ENCODE measurements at regions not wholly inside any gene's neighbourhood (a gene's known extent, or its start where the extent isn't known, plus 50 kb on each side); places are given as distances from the start of the nearest gene placed in this dataset.
A peak's percentile ranks its signal among the peaks of the same experiment; 100 is the strongest.

- no peaks in the 10 kb centered on the region for H3K9me3 ChIP-seq (ENCODE audit: low read depth)
- DNase-seq (ENCODE audit: low spot score): peak; percentile 22
- no peaks in the 10 kb centered on the region for H3K27me3 ChIP-seq
- H2AFZ ChIP-seq: no peak overlapping the region
- no peak overlapping the region for H3K4me3 ChIP-seq
- no peaks in the 10 kb centered on the region for H3K79me2 ChIP-seq
- 45% methylated on average over 2 of the region's 2 CpGs for WGBS (ENCODE audit: low lambda C conversion rate, missing lambda C conversion rate)
- H3K36me3 ChIP-seq (replicated peaks; ENCODE audit: insufficient read depth, low read depth): no peaks in the 10 kb centered on the region
- H3K9me2 ChIP-seq (replicated peaks; ENCODE audit: insufficient read depth): no peaks in the 10 kb centered on the region
- TF ChIP-seq CTCF (IDR thresholded peaks at IDR 0.05; ENCODE audit: poor library complexity): no peak
- TF ChIP-seq EZH2 (IDR thresholded peaks at IDR 0.05; ENCODE audit: borderline replicate concordance): no peak
- TF ChIP-seq EZH2phosphoT487 (IDR thresholded peaks at IDR 0.05; ENCODE audit: low read depth, severe bottlenecking, unreplicated experiment): no peak
- no peak overlapping the region for H3K27ac ChIP-seq
- no peak overlapping the region for H3K4me2 ChIP-seq
- H4K20me1 ChIP-seq (ENCODE audit: insufficient read depth, poor library complexity, severe bottlenecking): no peaks in the 10 kb centered on the region
- peaks cover 4% of the 10 kb centered on the region for H3K4me1 ChIP-seq (ENCODE audit: insufficient read depth)
Measured at GRCh38 chr17:71363661-71364060, 757.2 kb upstream of the SOX9 start.

- Histone ChIP-seq H3K27me3 (no peaks in the 10 kb centered on the region), H3K4me2 (no peak overlapping the region), H3K36me3 (replicated peaks; ENCODE audit: insufficient read depth, low read depth) (no peaks in the 10 kb centered on the region), H3K27ac (no peak overlapping the region), H4K20me1 (ENCODE audit: insufficient read depth, poor library complexity, severe bottlenecking) (no peaks in the 10 kb centered on the region), H3K79me2 (no peaks in the 10 kb centered on the region), H3K4me1 (ENCODE audit: insufficient read depth) (no peaks in the 10 kb centered on the region), H3K9me3 (ENCODE audit: low read depth) (no peaks in the 10 kb centered on the region), H3K9me2 (replicated peaks; ENCODE audit: insufficient read depth) (no peaks in the 10 kb centered on the region), H3K4me3 (no peak overlapping the region), H2AFZ (no peak overlapping the region)
- TF ChIP-seq EZH2phosphoT487 (IDR thresholded peaks at IDR 0.05; ENCODE audit: low read depth, severe bottlenecking, unreplicated experiment): no peak
- no peak for TF ChIP-seq CTCF (IDR thresholded peaks at IDR 0.05; ENCODE audit: poor library complexity)
- no peak for TF ChIP-seq EZH2 (IDR thresholded peaks at IDR 0.05; ENCODE audit: borderline replicate concordance)
- DNase-seq (ENCODE audit: low spot score): no peak
- WGBS (ENCODE audit: low lambda C conversion rate, missing lambda C conversion rate): 75% methylated on average over 7 of the region's 7 CpGs
Measured at GRCh38 chr17:71371809-71372208, 749.0 kb upstream of the SOX9 start.

- Histone ChIP-seq H3K9me3 (ENCODE audit: low read depth) (no peaks in the 10 kb centered on the region), H3K79me2 (no peaks in the 10 kb centered on the region), H4K20me1 (ENCODE audit: insufficient read depth, poor library complexity, severe bottlenecking) (no peaks in the 10 kb centered on the region), H3K27me3 (no peaks in the 10 kb centered on the region), H3K36me3 (replicated peaks; ENCODE audit: insufficient read depth, low read depth) (no peaks in the 10 kb centered on the region), H3K4me2 (no peak overlapping the region), H3K4me3 (no peak overlapping the region), H3K9me2 (replicated peaks; ENCODE audit: insufficient read depth) (no peaks in the 10 kb centered on the region), H3K4me1 (ENCODE audit: insufficient read depth) (peaks cover 3% of the 10 kb centered on the region), H2AFZ (no peak overlapping the region), H3K27ac (no peak overlapping the region)
- WGBS (ENCODE audit: low lambda C conversion rate, missing lambda C conversion rate): 96% methylated on average over 1 of the region's 1 CpG
- DNase-seq (ENCODE audit: low spot score): no peak
- TF ChIP-seq EZH2 (IDR thresholded peaks at IDR 0.05; ENCODE audit: borderline replicate concordance) (no peak), EZH2phosphoT487 (IDR thresholded peaks at IDR 0.05; ENCODE audit: low read depth, severe bottlenecking, unreplicated experiment) (no peak), CTCF (IDR thresholded peaks at IDR 0.05; ENCODE audit: poor library complexity) (no peak)
Measured at GRCh38 chr17:71375948-71376347, 744.9 kb upstream of the SOX9 start.

GRCh38 chr17:71376933-71377332 lies 743.9 kb upstream of the SOX9 start:
- H2AFZ ChIP-seq: no peak overlapping the region
- no peak overlapping the region for H3K27ac ChIP-seq
- no peaks in the 10 kb centered on the region for H4K20me1 ChIP-seq (ENCODE audit: insufficient read depth, poor library complexity, severe bottlenecking)
- H3K4me1 ChIP-seq (ENCODE audit: insufficient read depth): peaks cover 8% of the 10 kb centered on the region
- no peaks in the 10 kb centered on the region for H3K36me3 ChIP-seq (replicated peaks; ENCODE audit: insufficient read depth, low read depth)
- H3K9me3 ChIP-seq (ENCODE audit: low read depth): no peaks in the 10 kb centered on the region
- no peak for TF ChIP-seq EZH2phosphoT487 (IDR thresholded peaks at IDR 0.05; ENCODE audit: low read depth, severe bottlenecking, unreplicated experiment)
- DNase-seq (ENCODE audit: low spot score): no peak
- 69% methylated on average over 6 of the region's 6 CpGs for WGBS (ENCODE audit: low lambda C conversion rate, missing lambda C conversion rate)
- no peaks in the 10 kb centered on the region for H3K27me3 ChIP-seq
- no peak overlapping the region for H3K4me3 ChIP-seq
- no peaks in the 10 kb centered on the region for H3K79me2 ChIP-seq
- no peak overlapping the region for H3K4me2 ChIP-seq
- H3K9me2 ChIP-seq (replicated peaks; ENCODE audit: insufficient read depth): no peaks in the 10 kb centered on the region

Measured in hepatocyte (in vitro differentiated cells).